ENCODE measurements at regions not wholly inside any gene's neighbourhood (a gene's known extent, or its start where the extent isn't known, plus 50 kb on each side); places are given as distances from the start of the nearest gene placed in this dataset.
A peak's percentile ranks its signal among the peaks of the same experiment; 100 is the strongest.

DNA sequence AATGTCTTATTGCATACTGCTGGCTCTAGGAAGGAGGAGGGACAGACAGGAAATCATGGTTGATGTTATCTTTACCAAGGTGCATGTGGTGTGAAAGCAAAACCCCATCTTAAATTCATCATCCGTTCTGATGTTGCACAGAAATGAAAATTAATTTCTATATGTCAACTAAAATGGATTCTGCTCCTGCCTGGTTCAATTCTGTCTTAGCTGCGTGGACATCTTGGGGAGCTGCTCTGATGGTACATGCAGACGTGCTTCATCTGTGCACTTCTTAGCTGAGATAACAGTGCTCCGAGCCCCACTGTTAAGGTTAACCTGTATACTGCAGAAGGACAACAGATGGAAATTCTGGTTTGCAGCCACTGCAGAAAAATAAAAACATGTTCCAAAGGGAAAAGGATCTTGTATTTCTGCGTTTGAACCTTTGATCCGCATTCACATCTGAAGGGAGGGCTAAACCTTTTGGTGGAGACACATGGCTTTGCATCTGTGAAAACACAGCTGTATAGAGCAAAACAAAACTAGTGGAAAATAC lies 155.6 kb downstream of the TM9SF2 start:
- Histone ChIP-seq H3K9me3 (ENCODE audit: insufficient read depth in 2 of 2, low read depth in 1 of 2, low read length in 1 of 2) (no peaks in the 10 kb centered on the region), H3K4me1 (replicated peaks in 1 of 4; ENCODE audit: control insufficient read depth in 3 of 4, insufficient read depth in 4 of 4, low read length in 3 of 4) (peaks cover 13 to 24% (median 19%) of the 10 kb centered on the region in 4 experiments), H3K36me3 (ENCODE audit: control insufficient read depth in 2 of 4, insufficient read depth in 4 of 4, low read length in 3 of 4) (no peaks in the 10 kb centered on the region), H3K9ac (replicated peaks in 1 of 4; ENCODE audit: extremely low read depth in 1 of 4, low read depth in 3 of 4, low read length in 3 of 4) (no peak overlapping the region; a peak in 2 of 7 replicates), H2BK15ac (ENCODE audit: low read length) (no peak overlapping the region), H3K4ac (replicated peaks; ENCODE audit: insufficient read length, low read depth, low read length) (peak overlapping the region; percentile 69), H2BK5ac (ENCODE audit: low read depth, low read length) (peak overlapping the region; percentile 63; the same call in 1 of the 2 replicates), H4K5ac (ENCODE audit: insufficient read length, low read depth, low read length) (peak overlapping the region; percentile 54), H3K4me3 (ENCODE audit: extremely low read depth in 1 of 4, insufficient read depth in 2 of 4, low read depth in 3 of 4, low read length in 4 of 4) (peak overlapping the region in 1 of 4 experiments; percentile 50; a peak in 1 of 8 replicates), H3K56ac (replicated peaks; ENCODE audit: insufficient read length, low read depth, low read length) (no peak overlapping the region), H2BK120ac (replicated peaks; ENCODE audit: low read depth, low read length) (peak overlapping the region; percentile 34), H3K79me2 (ENCODE audit: control insufficient read depth in 1 of 2, insufficient read depth in 2 of 2, low read length in 2 of 2) (0 out of 4 replicates have a peak, but pooled peaks cover 0 to 6% of the 10 kb centered on the region in 2 experiments), H2BK20ac (ENCODE audit: low read length) (peak overlapping the region; percentile 75), H3K23me2 (ENCODE audit: low read depth, low read length) (no peaks in the 10 kb centered on the region; the same call in 1 of the 2 replicates), H4K8ac (ENCODE audit: extremely low read depth, insufficient read depth, low read length) (no peak overlapping the region), H4K91ac (replicated peaks; ENCODE audit: insufficient read length, low read length) (peak overlapping the region; percentile 22), H3K4me2 (ENCODE audit: insufficient read depth in 1 of 2, low read depth in 2 of 2, low read length in 2 of 2) (peak overlapping the region; percentile 20 to 77; a peak in 2 of 4 replicates), H2AK5ac (ENCODE audit: low read depth, low read length) (no peak overlapping the region), H3K79me1 (ENCODE audit: low read depth, low read length) (no peaks in the 10 kb centered on the region), H3K14ac (ENCODE audit: insufficient read length) (no peak overlapping the region), H3K18ac (ENCODE audit: extremely low read depth, low read length) (peak overlapping the region; percentile 66; the same call in 1 of the 2 replicates), H2BK12ac (ENCODE audit: low read depth, low read length) (peak overlapping the region; percentile 20; the same call in 1 of the 2 replicates), H3K27me3 (replicated peaks in 1 of 4; ENCODE audit: control insufficient read depth in 3 of 4, extremely low read depth in 1 of 4, insufficient read depth in 3 of 4, low read length in 3 of 4) (no peaks in the 10 kb centered on the region), H4K20me1 (replicated peaks in 1 of 2; ENCODE audit: control insufficient read depth in 1 of 2, insufficient read depth in 2 of 2, low read length in 2 of 2) (no peaks in the 10 kb centered on the region), H3K23ac (ENCODE audit: insufficient read length) (no peak overlapping the region), H2AFZ (ENCODE audit: low read length) (no peak overlapping the region), H3K27ac (ENCODE audit: low read depth, low read length) (no peak overlapping the region)
- 76% methylated on average over 6 of the region's 6 CpGs; no CpG with 5 or more reads in 1 of the 2 experiments for WGBS, 2 experiments (ENCODE audit: extremely low coverage in 1 of 2, insufficient coverage in 1 of 2, insufficient read length in 1 of 2, insufficient replicate concordance in 2 of 2, low coverage in 1 of 2, low lambda C conversion rate in 2 of 2, missing lambda C conversion rate in 1 of 2)
- no peak for DNase-seq (ENCODE audit: low read depth in 1 of 2, low spot score in 2 of 2)
- FAIRE-seq: peak; percentile 50
- POLR2A ChIA-PET (ENCODE audit: partially characterized antibody): interaction anchor here (0.6 to 4.0 kb wide), 8 partner anchors 31 to 332 kb away, joined by 3 to 63 read pairs (median 4); no protein-coding TSS in a partner anchor
- CTCF ChIA-PET (ENCODE audit: partially characterized antibody): interaction anchor here (0.6 to 8.3 kb wide), 72 partner anchors 9 to 895 kb away, joined by 3 to 92 read pairs (median 5); partner anchors contain the start of genes PCCA and ZIC2
- TF ChIP-seq CEBPB (IDR thresholded peaks at IDR 0.05; ENCODE audit: low read depth, low read length) (no peak), KDM4A (IDR thresholded peaks at IDR 0.05; ENCODE audit: low read depth, low read length, severe bottlenecking) (no peak), POLR2AphosphoS5 (IDR thresholded peaks at IDR 0.05; ENCODE audit: low read depth, low read length) (no peak), SP1 (IDR thresholded peaks at IDR 0.05; ENCODE audit: low read depth, low read length) (no peak), E2F6 (IDR thresholded peaks at IDR 0.05) (no peak), TBP (IDR thresholded peaks at IDR 0.05; ENCODE audit: low read depth, low read length) (no peak), TAF1 (IDR thresholded peaks at IDR 0.05; ENCODE audit: low read depth, low read length) (no peak), POLR2A (IDR thresholded peaks at IDR 0.05; ENCODE audit: control extremely low read depth in 1 of 2, low read depth in 2 of 2, low read length in 2 of 2) (no peak), CBX8 (IDR thresholded peaks at IDR 0.05; ENCODE audit: borderline replicate concordance, low read depth, low read length) (no peak), CBX5 (IDR thresholded peaks at IDR 0.05; ENCODE audit: low read depth, low read length) (no peak), RXRA (IDR thresholded peaks at IDR 0.05; ENCODE audit: insufficient read depth, low read depth, low read length) (no peak), TEAD4 (IDR thresholded peaks at IDR 0.05; ENCODE audit: low read depth, low read length) (no peak), MAX (IDR thresholded peaks at IDR 0.05) (no peak), RBBP5 (IDR thresholded peaks at IDR 0.05; ENCODE audit: borderline replicate concordance, low read depth, low read length) (no peak)

Data from H1 (cell line).